Endothelial cell of umbilical vein (primary cell): ENCODE measurements at regions not wholly inside any gene's neighbourhood (a gene's known extent, or its start where the extent isn't known, plus 50 kb on each side); places are given as distances from the start of the nearest gene placed in this dataset.

ENCODE experiments used
- BruUV-seq: library from RNA; stranded (reverse); fragments of 400-500 nt; replicated peaks from 2 replicates; lab custom pipeline; 2021; lab: Mats Ljungman, UMichigan
- CTCF ChIA-PET: fragments of 300-600, 350-600 bp; sonication (Branson Sonifier 250); formaldehyde crosslinking; loops from one replicate; lab custom pipeline; 2021; ENCODE audit warnings: antibody characterized with exemption, inconsistent platforms; lab: Charles Lee
- POLR2A ChIA-PET: fragments of 300-600, 350-600 bp; sonication (Branson Sonifier 250); formaldehyde crosslinking; loops from one replicate; lab custom pipeline; 2021; ENCODE audit warnings: antibody characterized with exemption, inconsistent platforms; lab: Charles Lee
- DNase-seq: peaks from one replicate; pipeline ENCODE4 v3.0.0-alpha.2; 2011; ENCODE audit warnings: low read depth, low spot score
- FAIRE-seq: peaks from 2 replicates; lab custom pipeline; 2011; peaks lifted over from hg19 to GRCh38; lab: Jason Lieb, UNC
- H2AFZ ChIP-seq: 2 replicates; pipeline ENCODE4 v1.6.0; 2012; ENCODE audit warnings: low read depth, low read length, control low read depth, inconsistent platforms
- H3K27ac ChIP-seq: 2 replicates; pipeline ENCODE4 v1.5.1; 2011; ENCODE audit warnings: low read depth, mild to moderate bottlenecking, control low read depth, low read length, moderate library complexity; ENCODE audit not compliant: insufficient read depth
- H3K27me3 ChIP-seq, 2 experiments: 2 replicates each; pipeline versions ENCODE4 v1.6.0 to v1.6.1; 2011; ENCODE audit warnings: low read length in 2 of 2, mixed read lengths in 1 of 2; ENCODE audit not compliant: control insufficient read depth in 2 of 2, insufficient read depth in 2 of 2
- H3K36me3 ChIP-seq, 2 experiments: 2 replicates in 1 of 2; 3 replicates in 1 of 2; pipeline ENCODE4 v1.5.1; 2011; ENCODE audit warnings: low read length in 2 of 2, mild to moderate bottlenecking in 1 of 2, moderate library complexity in 1 of 2; ENCODE audit not compliant: control insufficient read depth in 2 of 2, insufficient read depth in 2 of 2; ENCODE audit errors: extremely low read depth in 1 of 2
- H3K4me1 ChIP-seq: 3 replicates; pipeline ENCODE4 v1.5.1; 2011; ENCODE audit warnings: mild to moderate bottlenecking, low read length; ENCODE audit not compliant: control insufficient read depth, insufficient read depth; ENCODE audit errors: extremely low read depth
- H3K4me2 ChIP-seq: 2 replicates; pipeline ENCODE4 v1.6.1; 2011; ENCODE audit warnings: low read length, control low read depth, mixed read lengths; ENCODE audit not compliant: insufficient read depth
- H3K4me3 ChIP-seq, 3 experiments: fragments of 200-600 bp in 1 of 3; sonication (generic), shearing (Covaris generic) in 1 of 3; replicated peaks in 1 of 3; 2 replicates each; pipeline ENCODE4 v1.5.1; 2011 to 2016; ENCODE audit warnings: control low read depth in 3 of 3, low read length in 3 of 3, mild to moderate bottlenecking in 2 of 3, inconsistent platforms in 1 of 3, low read depth in 1 of 3, moderate library complexity in 1 of 3; ENCODE audit not compliant: insufficient read depth in 1 of 3
- H3K79me2 ChIP-seq: 2 replicates; pipeline ENCODE4 v1.6.0; 2012; ENCODE audit warnings: low read length, inconsistent platforms; ENCODE audit not compliant: control insufficient read depth, insufficient read depth
- H3K9ac ChIP-seq: replicated peaks from 2 replicates; pipeline ENCODE3; 2011; ENCODE audit warnings: low read length, control low read depth; ENCODE audit not compliant: insufficient read depth; ENCODE audit errors: extremely low read depth
- H3K9me1 ChIP-seq: replicated peaks from 3 replicates; pipeline ENCODE4 v1.6.0; 2011; ENCODE audit warnings: mild to moderate bottlenecking, low read length; ENCODE audit not compliant: control insufficient read depth, insufficient read depth; ENCODE audit errors: extremely low read depth
- H3K9me3 ChIP-seq: replicated peaks from 2 replicates; pipeline ENCODE4 v1.5.1; 2012; ENCODE audit warnings: low read length, inconsistent platforms; ENCODE audit not compliant: control insufficient read depth, insufficient read depth
- H4K20me1 ChIP-seq: replicated peaks from 2 replicates; pipeline ENCODE3; 2011; ENCODE audit warnings: mild to moderate bottlenecking, low read length; ENCODE audit not compliant: control insufficient read depth, insufficient read depth; ENCODE audit errors: extremely low read depth
- FOS ChIP-seq: IDR thresholded peaks from 2 replicates; pipeline ENCODE4 v1.6.1; 2011; ENCODE audit warnings: mild to moderate bottlenecking, low read length, moderate library complexity, borderline replicate concordance; ENCODE audit not compliant: insufficient read depth
- GATA2 ChIP-seq: IDR thresholded peaks from 2 replicates; pipeline ENCODE4 v1.7.0; 2011; ENCODE audit warnings: low read depth, mild to moderate bottlenecking, moderate library complexity, mixed read lengths, low read length; ENCODE audit not compliant: insufficient read length, insufficient read depth
- JUN ChIP-seq: IDR thresholded peaks from 2 replicates; pipeline ENCODE4 v1.6.1; 2011; ENCODE audit warnings: borderline replicate concordance, low read depth; ENCODE audit not compliant: insufficient read length, insufficient read depth
- MYC ChIP-seq: IDR thresholded peaks from one replicate; pipeline ENCODE4 v1.6.1; 2011; ENCODE audit warnings: mild to moderate bottlenecking, low read depth, low read length
- POLR2A ChIP-seq: IDR thresholded peaks from 2 replicates; pipeline ENCODE4 v1.6.1; 2012; ENCODE audit warnings: low read depth, mild to moderate bottlenecking, control low read depth, low read length
- POLR2AphosphoS5 ChIP-seq: IDR thresholded peaks from 2 replicates; pipeline ENCODE4 v1.6.1; 2012; ENCODE audit warnings: low read depth, mild to moderate bottlenecking, control low read depth, low read length, moderate library complexity; ENCODE audit not compliant: insufficient read depth
- dilution Hi-C: fragments of 300-500 bp; cut with MboI; formaldehyde crosslinking; loops from one replicate; pipeline ENCODE4 v1.15.0; 2019; ENCODE audit warnings: low sequenced_read_pairs; ENCODE audit not compliant: extremely low pct_ligation_motif_present
- intact Hi-C: fragments of 100-400 bp; cut with micrococcal nuclease; formaldehyde crosslinking; loops from one replicate; pipeline ENCODE4 v1.10.0; 2022
- TF ChIP-seq, protein P1 (sequence below), 2 donors: IDR thresholded peaks; 1 replicate in 1 of 2; 2 replicates in 1 of 2; pipeline ENCODE4 v1.5.1; 2011; ENCODE audit warnings: low read length in 2 of 2, mild to moderate bottlenecking in 2 of 2, moderate library complexity in 2 of 2, control low read depth in 1 of 2, inconsistent platforms in 1 of 2, low read depth in 1 of 2; ENCODE audit not compliant: insufficient read depth in 1 of 2; ENCODE audit errors: extremely low read depth in 1 of 2
- TF ChIP-seq, protein P2 (sequence below): IDR thresholded peaks from 2 replicates; pipeline ENCODE4 v1.6.1; 2011; ENCODE audit not compliant: insufficient read depth, insufficient read length

DNA sequence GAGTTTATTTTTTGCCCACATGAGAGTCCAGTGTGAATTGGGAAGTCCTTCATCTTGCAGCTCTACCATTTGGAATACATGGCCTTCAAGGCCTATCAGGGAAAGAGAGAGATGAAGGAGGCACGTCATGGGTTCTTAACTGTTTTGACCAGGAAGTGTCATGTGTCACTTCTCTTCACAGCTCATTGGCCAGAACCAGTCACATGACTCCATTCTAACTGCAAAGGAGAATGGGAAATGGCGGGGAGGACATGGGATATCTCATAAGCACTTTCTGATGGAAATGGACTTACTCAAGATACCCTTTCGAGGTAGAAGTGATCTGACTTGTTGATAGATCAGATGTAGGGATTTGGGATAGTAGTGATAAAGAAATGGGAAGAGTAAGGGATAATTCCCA, 57.9 kb upstream of the CES5A start:
- TF ChIP-seq POLR2AphosphoS5 (no peak), GATA2 (no peak), JUN (no peak), FOS (no peak), MYC (no peak), POLR2A (no peak)
- TF ChIP-seq, protein P1, sequence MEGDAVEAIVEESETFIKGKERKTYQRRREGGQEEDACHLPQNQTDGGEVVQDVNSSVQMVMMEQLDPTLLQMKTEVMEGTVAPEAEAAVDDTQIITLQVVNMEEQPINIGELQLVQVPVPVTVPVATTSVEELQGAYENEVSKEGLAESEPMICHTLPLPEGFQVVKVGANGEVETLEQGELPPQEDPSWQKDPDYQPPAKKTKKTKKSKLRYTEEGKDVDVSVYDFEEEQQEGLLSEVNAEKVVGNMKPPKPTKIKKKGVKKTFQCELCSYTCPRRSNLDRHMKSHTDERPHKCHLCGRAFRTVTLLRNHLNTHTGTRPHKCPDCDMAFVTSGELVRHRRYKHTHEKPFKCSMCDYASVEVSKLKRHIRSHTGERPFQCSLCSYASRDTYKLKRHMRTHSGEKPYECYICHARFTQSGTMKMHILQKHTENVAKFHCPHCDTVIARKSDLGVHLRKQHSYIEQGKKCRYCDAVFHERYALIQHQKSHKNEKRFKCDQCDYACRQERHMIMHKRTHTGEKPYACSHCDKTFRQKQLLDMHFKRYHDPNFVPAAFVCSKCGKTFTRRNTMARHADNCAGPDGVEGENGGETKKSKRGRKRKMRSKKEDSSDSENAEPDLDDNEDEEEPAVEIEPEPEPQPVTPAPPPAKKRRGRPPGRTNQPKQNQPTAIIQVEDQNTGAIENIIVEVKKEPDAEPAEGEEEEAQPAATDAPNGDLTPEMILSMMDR (IDR thresholded peaks at IDR 0.05; ENCODE audit: extremely low read depth in 1 of 2, insufficient read depth in 1 of 2, low read depth in 1 of 2, low read length in 2 of 2), result no peak
- TF ChIP-seq, protein P2, sequence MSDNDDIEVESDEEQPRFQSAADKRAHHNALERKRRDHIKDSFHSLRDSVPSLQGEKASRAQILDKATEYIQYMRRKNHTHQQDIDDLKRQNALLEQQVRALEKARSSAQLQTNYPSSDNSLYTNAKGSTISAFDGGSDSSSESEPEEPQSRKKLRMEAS, result no peak
- no peak for DNase-seq
- BruUV-seq, result no TSS peak
- no peak overlapping the region for H3K9ac ChIP-seq
- no peaks in the 10 kb centered on the region for H3K9me1 ChIP-seq
- POLR2A ChIA-PET, result no interaction called here
- H3K4me1 ChIP-seq, result no peaks in the 10 kb centered on the region
- no peaks in the 10 kb centered on the region for H4K20me1 ChIP-seq
- CTCF ChIA-PET, result interaction anchor here (1.0 to 1.5 kb wide), 2 partner anchors 10 to 12 kb away, joined by 3 read pairs; no protein-coding TSS in a partner anchor
- FAIRE-seq, result no peak
- H2AFZ ChIP-seq, result no peak overlapping the region
- H3K4me3 ChIP-seq, result no peak overlapping the region
- H3K36me3 ChIP-seq, result no peaks in the 10 kb centered on the region
- no peaks in the 10 kb centered on the region for H3K27me3 ChIP-seq
- H3K79me2 ChIP-seq, result no peaks in the 10 kb centered on the region
- dilution Hi-C loops (no loop called here), intact Hi-C loops (no loop called here)
- H3K9me3 ChIP-seq, result no peaks in the 10 kb centered on the region
- H3K27ac ChIP-seq, result no peak overlapping the region
- H3K4me2 ChIP-seq, result no peak overlapping the region
